Naive thymus-derived CD4-positive, alpha-beta T cell (primary cell): ENCODE measurements at regions not wholly inside any gene's neighbourhood (a gene's known extent, or its start where the extent isn't known, plus 50 kb on each side); places are given as distances from the start of the nearest gene placed in this dataset.

Experiments
- ATAC-seq: fragments of 150-1000 bp; cut with Tn5 transposase; 2 replicates; pipeline ENCODE4 v1.10.0; 2021; ENCODE audit warnings: mild to moderate bottlenecking, moderate library complexity
- CTCF ChIA-PET: fragments of 350-600 bp; sonication (Branson Sonifier 250); formaldehyde crosslinking; loops from one replicate; lab custom pipeline; 2021; ENCODE audit warnings: antibody characterized with exemption; lab: Charles Lee
- POLR2A ChIA-PET: fragments of 350-600 bp; sonication (Branson Sonifier 250); formaldehyde crosslinking; loops from one replicate; lab custom pipeline; 2021; ENCODE audit warnings: antibody characterized with exemption, inconsistent platforms; lab: Charles Lee
- DNase-seq, 9 donors: peaks; one replicate each; pipeline versions ENCODE4 v3.0.0 to v3.0.0-alpha.2; 2020 to 2022; ENCODE audit warnings: mixed read lengths in 1 of 9
- H3K27ac ChIP-seq: one replicate; pipeline ENCODE4 v1.7.0; 2013; ENCODE audit warnings: mild to moderate bottlenecking, low read depth, low read length, moderate library complexity
- H3K27me3 ChIP-seq, 2 donors: one replicate each; pipeline ENCODE4 v1.7.0; 2013; ENCODE audit warnings: low read length in 2 of 2, mild to moderate bottlenecking in 2 of 2, moderate library complexity in 2 of 2; ENCODE audit not compliant: control insufficient read depth in 2 of 2, insufficient read depth in 2 of 2
- H3K36me3 ChIP-seq, 3 experiments: 1 replicate in 2 of 3; 2 replicates in 1 of 3; pipeline ENCODE4 v1.7.0; 2013; ENCODE audit warnings: low read length in 3 of 3, mild to moderate bottlenecking in 3 of 3, moderate library complexity in 1 of 3; ENCODE audit not compliant: insufficient read depth in 3 of 3, control insufficient read depth in 2 of 3
- H3K4me1 ChIP-seq, 2 donors: one replicate each; pipeline ENCODE4 v1.7.0; 2013; ENCODE audit warnings: low read length in 2 of 2, mild to moderate bottlenecking in 2 of 2, moderate library complexity in 1 of 2; ENCODE audit not compliant: control insufficient read depth in 2 of 2, insufficient read depth in 2 of 2
- H3K4me3 ChIP-seq: 2 replicates; pipeline ENCODE4 v1.7.0; 2013; ENCODE audit warnings: mild to moderate bottlenecking, low read length
- H3K9me3 ChIP-seq, 3 experiments: 1 replicate in 2 of 3; 2 replicates in 1 of 3; pipeline ENCODE4 v1.7.0; 2013; ENCODE audit warnings: low read length in 3 of 3; ENCODE audit not compliant: control insufficient read depth in 2 of 3
- H3K27ac Mint-ChIP-seq, 9 donors: one replicate each; pipeline ENCODE4 v1.8.0; 2020 to 2022; ENCODE audit warnings: mixed read lengths in 9 of 9, mild to moderate bottlenecking in 8 of 9, moderate library complexity in 5 of 9, inconsistent platforms in 2 of 9
- H3K27me3 Mint-ChIP-seq, 5 donors: one replicate each; pipeline ENCODE4 v1.8.0; 2021 to 2022; ENCODE audit warnings: mixed read lengths in 5 of 5, mild to moderate bottlenecking in 1 of 5
- H3K36me3 Mint-ChIP-seq, 5 donors: one replicate each; pipeline ENCODE4 v1.8.0; 2020 to 2022; ENCODE audit warnings: mixed read lengths in 5 of 5, mild to moderate bottlenecking in 3 of 5, inconsistent platforms in 1 of 5
- H3K4me1 Mint-ChIP-seq, 7 donors: one replicate each; pipeline ENCODE4 v1.8.0; 2020 to 2022; ENCODE audit warnings: mixed read lengths in 7 of 7, mild to moderate bottlenecking in 3 of 7, inconsistent platforms in 1 of 7
- H3K4me3 Mint-ChIP-seq, 10 donors: one replicate each; pipeline ENCODE4 v1.8.0; 2020 to 2022; ENCODE audit warnings: mild to moderate bottlenecking in 10 of 10, mixed read lengths in 10 of 10, moderate library complexity in 6 of 10, inconsistent platforms in 2 of 10
- H3K9me3 Mint-ChIP-seq, 11 donors: one replicate each; pipeline ENCODE4 v1.8.0; 2020 to 2022; ENCODE audit warnings: mixed read lengths in 11 of 11, mild to moderate bottlenecking in 4 of 11, inconsistent platforms in 1 of 11, moderate library complexity in 1 of 11
- intact Hi-C, 2 donors: fragments of 100-400 bp; cut with micrococcal nuclease; formaldehyde crosslinking; loops; one replicate each; pipeline ENCODE4 v1.15.1; 2023

GRCh38 chr2:144943293-144943941 is 423.5 kb upstream of the ZEB2 start:
- POLR2A ChIA-PET: no interaction called here
- Mint-ChIP-seq H3K27ac (no peak overlapping the region), H3K9me3 (peaks cover 0 to 6% (median 0%) of the 10 kb centered on the region in 11 donors), H3K27me3 (no peaks in the 10 kb centered on the region), H3K4me1 (no peaks in the 10 kb centered on the region), H3K36me3 (no peaks in the 10 kb centered on the region), H3K4me3 (no peak overlapping the region)
- Histone ChIP-seq H3K9me3 (no peaks in the 10 kb centered on the region), H3K4me3 (no peak overlapping the region), H3K27ac (no peak overlapping the region), H3K27me3 (no peaks in the 10 kb centered on the region), H3K36me3 (no peaks in the 10 kb centered on the region), H3K4me1 (no peaks in the 10 kb centered on the region)
- DNase-seq (no peak), ATAC-seq (no peak)
- CTCF ChIA-PET: no interaction called here
- intact Hi-C loops: no loop called here

- peaks cover 0 to 6% (median 0%) of the 10 kb centered on the region in 11 donors for H3K9me3 Mint-ChIP-seq
- H3K4me3 Mint-ChIP-seq: no peak overlapping the region
- Histone ChIP-seq H3K27me3 (no peaks in the 10 kb centered on the region), H3K36me3 (no peaks in the 10 kb centered on the region), H3K4me1 (no peaks in the 10 kb centered on the region), H3K9me3 (no peaks in the 10 kb centered on the region), H3K27ac (no peak overlapping the region), H3K4me3 (no peak overlapping the region)
- no peak for DNase-seq
- intact Hi-C loops: no loop called here
- no peak overlapping the region for H3K27ac Mint-ChIP-seq
- ChIA-PET POLR2A (no interaction called here), CTCF (no interaction called here)
- no peaks in the 10 kb centered on the region for H3K4me1 Mint-ChIP-seq
- no peaks in the 10 kb centered on the region for H3K36me3 Mint-ChIP-seq
- no peaks in the 10 kb centered on the region for H3K27me3 Mint-ChIP-seq
- no peak for ATAC-seq
Observed at GRCh38 chr2:144942516-144943256, 422.8 kb upstream of the ZEB2 start.

- intact Hi-C loops: no loop called here
- no peaks in the 10 kb centered on the region for H3K9me3 ChIP-seq
- no peak overlapping the region for H3K4me3 ChIP-seq
- no peaks in the 10 kb centered on the region for H3K36me3 ChIP-seq
- H3K27ac Mint-ChIP-seq: no peak overlapping the region
- H3K27me3 ChIP-seq: no peaks in the 10 kb centered on the region
- POLR2A ChIA-PET: no interaction called here
- peaks cover 0 to 6% (median 0%) of the 10 kb centered on the region in 11 donors for H3K9me3 Mint-ChIP-seq
- H3K27ac ChIP-seq: no peak overlapping the region
- DNase-seq (no peak), ATAC-seq (no peak)
- H3K4me1 ChIP-seq: no peaks in the 10 kb centered on the region
- no peaks in the 10 kb centered on the region for H3K4me1 Mint-ChIP-seq
- H3K27me3 Mint-ChIP-seq: no peaks in the 10 kb centered on the region
- CTCF ChIA-PET: no interaction called here
- H3K4me3 Mint-ChIP-seq: no peak overlapping the region
- H3K36me3 Mint-ChIP-seq: no peaks in the 10 kb centered on the region
Observed at GRCh38 chr2:144941743-144942488, 422.0 kb upstream of the ZEB2 start.

DNA sequence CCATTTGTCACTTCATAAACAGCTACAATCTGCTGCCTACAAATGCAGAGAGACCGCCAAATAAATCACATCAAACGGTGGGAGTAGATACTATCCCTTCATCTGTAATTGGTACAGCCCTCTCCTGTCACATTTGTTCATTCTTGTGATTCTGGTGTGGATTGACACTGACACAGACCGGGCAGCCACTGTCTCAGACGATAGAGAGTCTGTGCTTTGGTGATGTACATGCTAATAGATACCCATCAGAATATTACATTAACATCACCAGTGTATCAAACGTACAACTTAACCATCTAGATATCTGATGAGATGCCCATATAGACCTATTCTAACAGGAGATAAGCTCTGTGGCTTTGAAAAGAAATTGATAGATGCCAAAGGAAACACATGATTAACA is 419.7 kb upstream of the ZEB2 start:
- no peak for DNase-seq
- Mint-ChIP-seq H3K27me3 (no peaks in the 10 kb centered on the region), H3K9me3 (peaks cover 0 to 3% (median 0%) of the 10 kb centered on the region in 11 donors), H3K4me1 (no peaks in the 10 kb centered on the region), H3K36me3 (no peaks in the 10 kb centered on the region), H3K4me3 (no peak overlapping the region), H3K27ac (no peak overlapping the region)
- intact Hi-C loops: no loop called here
- Histone ChIP-seq H3K36me3 (no peaks in the 10 kb centered on the region), H3K9me3 (no peaks in the 10 kb centered on the region), H3K4me3 (no peak overlapping the region), H3K27me3 (no peaks in the 10 kb centered on the region), H3K4me1 (no peaks in the 10 kb centered on the region), H3K27ac (no peak overlapping the region)
- POLR2A ChIA-PET: no interaction called here
- no peak for ATAC-seq
- CTCF ChIA-PET: no interaction called here

GRCh38 chr2:144937910-144938709 is 418.2 kb upstream of the ZEB2 start:
- H3K4me3 Mint-ChIP-seq: no peak overlapping the region
- no peaks in the 10 kb centered on the region for H3K9me3 ChIP-seq
- no peaks in the 10 kb centered on the region for H3K27me3 ChIP-seq
- no peaks in the 10 kb centered on the region for H3K4me1 ChIP-seq
- DNase-seq (no peak), ATAC-seq (no peak)
- ChIA-PET CTCF (no interaction called here), POLR2A (no interaction called here)
- intact Hi-C loops: no loop called here
- H3K36me3 ChIP-seq: no peaks in the 10 kb centered on the region
- H3K36me3 Mint-ChIP-seq: no peaks in the 10 kb centered on the region
- no peak overlapping the region for H3K27ac ChIP-seq
- peaks cover 0 to 3% (median 0%) of the 10 kb centered on the region in 11 donors for H3K9me3 Mint-ChIP-seq
- no peak overlapping the region for H3K27ac Mint-ChIP-seq
- H3K4me1 Mint-ChIP-seq: no peaks in the 10 kb centered on the region
- no peaks in the 10 kb centered on the region for H3K27me3 Mint-ChIP-seq
- H3K4me3 ChIP-seq: no peak overlapping the region

GRCh38 chr2:144937066-144937465 is 417.1 kb upstream of the ZEB2 start:
- Mint-ChIP-seq H3K4me3 (no peak overlapping the region), H3K36me3 (no peaks in the 10 kb centered on the region), H3K4me1 (no peaks in the 10 kb centered on the region), H3K27ac (no peak overlapping the region), H3K9me3 (peaks cover 0 to 3% (median 0%) of the 10 kb centered on the region in 11 donors), H3K27me3 (no peaks in the 10 kb centered on the region)
- ChIA-PET POLR2A (no interaction called here), CTCF (no interaction called here)
- Histone ChIP-seq H3K27ac (no peak overlapping the region), H3K36me3 (no peaks in the 10 kb centered on the region), H3K4me1 (no peaks in the 10 kb centered on the region), H3K4me3 (no peak overlapping the region), H3K9me3 (no peaks in the 10 kb centered on the region), H3K27me3 (no peaks in the 10 kb centered on the region)
- ATAC-seq: no peak
- DNase-seq: no peak
- intact Hi-C loops: no loop called here
